ENCODE measurements at regions not wholly inside any gene's neighbourhood (a gene's known extent, or its start where the extent isn't known, plus 50 kb on each side); places are given as distances from the start of the nearest gene placed in this dataset.

- Histone ChIP-seq H3K9ac (no peak overlapping the region), H3K9me2 (ENCODE audit: insufficient read depth) (no peaks in the 10 kb centered on the region), H3K4me3 (no peak overlapping the region), H3K27ac (no peak overlapping the region), H3K36me3 (ENCODE audit: low read depth) (no peaks in the 10 kb centered on the region), H3K4me1 (ENCODE audit: insufficient read depth) (no peaks in the 10 kb centered on the region), H2AFZ (no peak overlapping the region), H3K27me3 (replicated peaks; ENCODE audit: insufficient read depth) (no peaks in the 10 kb centered on the region), H3K9me3 (ENCODE audit: low read depth) (no peaks in the 10 kb centered on the region), H3F3A (ENCODE audit: insufficient read depth) (0 out of 2 replicates have a peak, but pooled peaks cover under 1% of the 10 kb centered on the region), H3K79me2 (ENCODE audit: insufficient read depth) (no peaks in the 10 kb centered on the region), H4K20me1 (ENCODE audit: insufficient read depth) (no peaks in the 10 kb centered on the region), H3K4me2 (ENCODE audit: unreplicated experiment) (no peak overlapping the region)
- DNase-seq: no peak
- 81% methylated on average over 5 of the region's 5 CpGs for WGBS, 2 experiments (ENCODE audit: low coverage in 1 of 2, low lambda C conversion rate in 2 of 2, missing lambda C conversion rate in 2 of 2)
- in situ Hi-C loops (cut with MboI): no loop called here
- TF ChIP-seq EZH2phosphoT487 (IDR thresholded peaks at IDR 0.05; ENCODE audit: insufficient read depth, low read depth) (no peak), EZH2 (IDR thresholded peaks at IDR 0.05; ENCODE audit: insufficient read depth, poor library complexity, severe bottlenecking) (no peak)
Observed at GRCh38 chr2:238651306-238652052, 196.4 kb upstream of the TWIST2 start.

GRCh38 chr2:238652053-238652770, 195.7 kb upstream of the TWIST2 start:
- no peaks in the 10 kb centered on the region for H3K9me3 ChIP-seq (ENCODE audit: low read depth)
- no peak for TF ChIP-seq EZH2phosphoT487 (IDR thresholded peaks at IDR 0.05; ENCODE audit: insufficient read depth, low read depth)
- no peak for TF ChIP-seq EZH2 (IDR thresholded peaks at IDR 0.05; ENCODE audit: insufficient read depth, poor library complexity, severe bottlenecking)
- in situ Hi-C loops (cut with MboI): no loop called here
- DNase-seq: no peak
- no peak overlapping the region for H2AFZ ChIP-seq
- H3K4me1 ChIP-seq (ENCODE audit: insufficient read depth): peaks cover 3% of the 10 kb centered on the region; the same call in 1 of the 2 replicates
- H3F3A ChIP-seq (ENCODE audit: insufficient read depth): peaks cover 7% of the 10 kb centered on the region; the same call in 1 of the 2 replicates
- no peaks in the 10 kb centered on the region for H3K79me2 ChIP-seq (ENCODE audit: insufficient read depth)
- H3K9me2 ChIP-seq (ENCODE audit: insufficient read depth): no peaks in the 10 kb centered on the region
- H3K4me2 ChIP-seq (ENCODE audit: unreplicated experiment): no peak overlapping the region
- H3K27me3 ChIP-seq (replicated peaks; ENCODE audit: insufficient read depth): no peaks in the 10 kb centered on the region
- H4K20me1 ChIP-seq (ENCODE audit: insufficient read depth): no peaks in the 10 kb centered on the region
- no peak overlapping the region for H3K27ac ChIP-seq
- H3K9ac ChIP-seq: no peak overlapping the region
- no peak overlapping the region for H3K4me3 ChIP-seq
- H3K36me3 ChIP-seq (ENCODE audit: low read depth): no peaks in the 10 kb centered on the region
- WGBS, 2 experiments (ENCODE audit: low coverage in 1 of 2, low lambda C conversion rate in 2 of 2, missing lambda C conversion rate in 2 of 2): 89 to 90% methylated on average over 15 of the region's 15 CpGs

- H3K4me2 ChIP-seq (ENCODE audit: unreplicated experiment): no peak overlapping the region
- H2AFZ ChIP-seq: no peak overlapping the region
- WGBS, 2 experiments (ENCODE audit: low coverage in 1 of 2, low lambda C conversion rate in 2 of 2, missing lambda C conversion rate in 2 of 2): 88 to 93% methylated on average over 7 to 10 of the region's 13 CpGs
- TF ChIP-seq EZH2phosphoT487 (IDR thresholded peaks at IDR 0.05; ENCODE audit: insufficient read depth, low read depth) (no peak), EZH2 (IDR thresholded peaks at IDR 0.05; ENCODE audit: insufficient read depth, poor library complexity, severe bottlenecking) (no peak)
- H3K27ac ChIP-seq: no peak overlapping the region
- H3K9me3 ChIP-seq (ENCODE audit: low read depth): no peaks in the 10 kb centered on the region
- no peak overlapping the region for H3K9ac ChIP-seq
- H3K9me2 ChIP-seq (ENCODE audit: insufficient read depth): no peaks in the 10 kb centered on the region
- no peak overlapping the region for H3K4me3 ChIP-seq
- H4K20me1 ChIP-seq (ENCODE audit: insufficient read depth): no peaks in the 10 kb centered on the region
- H3K79me2 ChIP-seq (ENCODE audit: insufficient read depth): no peaks in the 10 kb centered on the region
- no peaks in the 10 kb centered on the region for H3K27me3 ChIP-seq (replicated peaks; ENCODE audit: insufficient read depth)
- DNase-seq: no peak
- in situ Hi-C loops (cut with MboI): no loop called here
- H3K4me1 ChIP-seq (ENCODE audit: insufficient read depth): peaks cover 7% of the 10 kb centered on the region
- no peaks in the 10 kb centered on the region for H3K36me3 ChIP-seq (ENCODE audit: low read depth)
- peaks cover 7% of the 10 kb centered on the region; the same call in 1 of the 2 replicates for H3F3A ChIP-seq (ENCODE audit: insufficient read depth)
Observed at GRCh38 chr2:238652771-238653157, 195.1 kb upstream of the TWIST2 start.

GRCh38 chr2:238653431-238654109, 194.3 kb upstream of the TWIST2 start:
- Histone ChIP-seq H3K79me2 (ENCODE audit: insufficient read depth) (no peaks in the 10 kb centered on the region), H3K4me3 (no peak overlapping the region), H3K4me1 (ENCODE audit: insufficient read depth) (peaks cover 7% of the 10 kb centered on the region), H4K20me1 (ENCODE audit: insufficient read depth) (no peaks in the 10 kb centered on the region), H3K9ac (no peak overlapping the region), H3K36me3 (ENCODE audit: low read depth) (no peaks in the 10 kb centered on the region), H3K27me3 (replicated peaks; ENCODE audit: insufficient read depth) (no peaks in the 10 kb centered on the region), H3K4me2 (ENCODE audit: unreplicated experiment) (no peak overlapping the region), H3K9me2 (ENCODE audit: insufficient read depth) (no peaks in the 10 kb centered on the region), H3F3A (ENCODE audit: insufficient read depth) (peaks cover 7% of the 10 kb centered on the region; the same call in 1 of the 2 replicates), H3K9me3 (ENCODE audit: low read depth) (no peaks in the 10 kb centered on the region), H3K27ac (no peak overlapping the region), H2AFZ (no peak overlapping the region)
- WGBS, 2 experiments (ENCODE audit: low coverage in 1 of 2, low lambda C conversion rate in 2 of 2, missing lambda C conversion rate in 2 of 2): 90 to 96% methylated on average over 13 of the region's 13 CpGs
- TF ChIP-seq EZH2 (IDR thresholded peaks at IDR 0.05; ENCODE audit: insufficient read depth, poor library complexity, severe bottlenecking): no peak
- TF ChIP-seq EZH2phosphoT487 (IDR thresholded peaks at IDR 0.05; ENCODE audit: insufficient read depth, low read depth): no peak
- in situ Hi-C loops (cut with MboI): no loop called here
- DNase-seq: no peak

Data from GM23248 (cell line).